ENCODE measurements at regions not wholly inside any gene's neighbourhood (a gene's known extent, or its start where the extent isn't known, plus 50 kb on each side); places are given as distances from the start of the nearest gene placed in this dataset.
"Not testable (repeated sequence)": the region's sequence is repeated elsewhere in the genome, so short reads cannot be mapped to it uniquely, and the experiment has no call there.

GRCh38 chr6:23784301-23784919 lies 341.6 kb upstream of the NRSN1 start:
- Histone ChIP-seq H3K4me3 (no peak overlapping the region), H3K36me3 (no peaks in the 10 kb centered on the region), H3K27me3 (no peaks in the 10 kb centered on the region), H3K27ac (no peak overlapping the region), H3K9me3 (no peaks in the 10 kb centered on the region), H3K4me1 (no peaks in the 10 kb centered on the region)
- WGBS, 2 donors, result 47 to 52% methylated on average over 7 of the region's 7 CpGs
- TF ChIP-seq POLR2A (IDR thresholded peaks at IDR 0.05), result no peak
- no peak for TF ChIP-seq CTCF (IDR thresholded peaks at IDR 0.05)
- TF ChIP-seq EP300 (IDR thresholded peaks at IDR 0.05), result no peak
- DNase-seq (ENCODE audit: low spot score in 2 of 2), result no peak

GRCh38 chr6:23790756-23791155 lies 335.3 kb upstream of the NRSN1 start:
- no peak overlapping the region for H3K4me3 ChIP-seq
- TF ChIP-seq POLR2A (IDR thresholded peaks at IDR 0.05) (no peak), CTCF (IDR thresholded peaks at IDR 0.05) (no peak), EP300 (IDR thresholded peaks at IDR 0.05) (no peak)
- no peak overlapping the region for H3K27ac ChIP-seq
- no peaks in the 10 kb centered on the region for H3K4me1 ChIP-seq
- 61 to 64% methylated on average over 2 of the region's 2 CpGs for whole genome bisulfite sequencing, 2 donors
- no peaks in the 10 kb centered on the region for H3K27me3 ChIP-seq
- H3K9me3 ChIP-seq, result no peaks in the 10 kb centered on the region
- no peaks in the 10 kb centered on the region for H3K36me3 ChIP-seq
- no peak for DNase-seq (ENCODE audit: low spot score in 2 of 2)

GRCh38 chr6:23797041-23797440 lies 329.0 kb upstream of the NRSN1 start:
- no peak for DNase-seq (ENCODE audit: low spot score in 2 of 2)
- 44 to 46% methylated on average over 1 of the region's 1 CpG for WGBS, 2 donors
- no peaks in the 10 kb centered on the region for H3K36me3 ChIP-seq
- TF ChIP-seq POLR2A (IDR thresholded peaks at IDR 0.05), result no peak
- no peak for TF ChIP-seq EP300 (IDR thresholded peaks at IDR 0.05)
- no peak for TF ChIP-seq CTCF (IDR thresholded peaks at IDR 0.05)
- no peaks in the 10 kb centered on the region for H3K4me1 ChIP-seq
- H3K9me3 ChIP-seq, result no peaks in the 10 kb centered on the region
- no peak overlapping the region for H3K27ac ChIP-seq
- no peak overlapping the region for H3K4me3 ChIP-seq
- no peaks in the 10 kb centered on the region for H3K27me3 ChIP-seq

GRCh38 chr6:23804289-23804688 lies 321.7 kb upstream of the NRSN1 start:
- not testable (repeated sequence) for DNase-seq (ENCODE audit: low spot score in 2 of 2); H3K27ac ChIP-seq; H3K4me3 ChIP-seq; H3K27me3 ChIP-seq; H3K9me3 ChIP-seq; H3K4me1 ChIP-seq; H3K36me3 ChIP-seq
- 90 to 93% methylated on average over 15 of the region's 15 CpGs for WGBS, 2 donors

- H3K4me1 ChIP-seq; H3K9me3 ChIP-seq; H3K27me3 ChIP-seq; DNase-seq (ENCODE audit: low spot score in 2 of 2); H3K27ac ChIP-seq; H3K4me3 ChIP-seq; H3K36me3 ChIP-seq: not testable (repeated sequence)
- 91 to 96% methylated on average over 5 of the region's 5 CpGs for WGBS, 2 donors
Measured at GRCh38 chr6:23821141-23821540, 304.9 kb upstream of the NRSN1 start.

- TF ChIP-seq EP300 (IDR thresholded peaks at IDR 0.05), result no peak
- H3K36me3 ChIP-seq, result no peaks in the 10 kb centered on the region
- no peak overlapping the region for H3K27ac ChIP-seq
- no peak for DNase-seq (ENCODE audit: low spot score in 2 of 2)
- H3K27me3 ChIP-seq, result no peaks in the 10 kb centered on the region
- 53 to 55% methylated on average over 1 of the region's 1 CpG for WGBS, 2 donors
- no peak overlapping the region for H3K4me3 ChIP-seq
- H3K4me1 ChIP-seq, result no peaks in the 10 kb centered on the region
- H3K9me3 ChIP-seq, result no peaks in the 10 kb centered on the region
Measured at GRCh38 chr6:23823421-23823820, 302.6 kb upstream of the NRSN1 start.

- whole genome bisulfite sequencing, 2 donors, result 66 to 78% methylated on average over 1 of the region's 1 CpG
- DNase-seq (ENCODE audit: low spot score in 2 of 2), result no peak
- Histone ChIP-seq H3K27me3 (no peaks in the 10 kb centered on the region), H3K4me3 (no peak overlapping the region), H3K9me3 (peaks cover 0 to 17% (median 0%) of the 10 kb centered on the region in 4 donors), H3K27ac (no peak overlapping the region), H3K4me1 (no peaks in the 10 kb centered on the region), H3K36me3 (no peaks in the 10 kb centered on the region)
- no peak for TF ChIP-seq EP300 (IDR thresholded peaks at IDR 0.05)
- TF ChIP-seq CTCF (IDR thresholded peaks at IDR 0.05), result no peak
- TF ChIP-seq POLR2A (IDR thresholded peaks at IDR 0.05), result no peak
Measured at GRCh38 chr6:23826572-23826971, 299.4 kb upstream of the NRSN1 start.

All from tibial nerve (tissue), 4 donors.